SK-N-MC (cell line): ENCODE measurements at regions not wholly inside any gene's neighbourhood (a gene's known extent, or its start where the extent isn't known, plus 50 kb on each side); places are given as distances from the start of the nearest gene placed in this dataset.

Experiments used
- EZH2 ChIP-seq: fragments of 200-600 bp; sonication (generic); IDR thresholded peaks from one replicate; pipeline ENCODE4 v1.6.1; 2017; ENCODE audit warnings: antibody characterized with exemption
- FOXP2 ChIP-seq: optimal IDR thresholded peaks from 2 replicates; pipeline ENCODE3; 2011; ENCODE audit warnings: mild to moderate bottlenecking, moderate library complexity; ENCODE audit not compliant: insufficient read depth; ENCODE audit errors: extremely low read length, control extremely low read depth
- POLR2AphosphoS5 ChIP-seq: IDR thresholded peaks from 2 replicates; pipeline ENCODE4 v1.6.1; 2012; ENCODE audit warnings: mild to moderate bottlenecking, low read depth, low read length, borderline replicate concordance

DNA sequence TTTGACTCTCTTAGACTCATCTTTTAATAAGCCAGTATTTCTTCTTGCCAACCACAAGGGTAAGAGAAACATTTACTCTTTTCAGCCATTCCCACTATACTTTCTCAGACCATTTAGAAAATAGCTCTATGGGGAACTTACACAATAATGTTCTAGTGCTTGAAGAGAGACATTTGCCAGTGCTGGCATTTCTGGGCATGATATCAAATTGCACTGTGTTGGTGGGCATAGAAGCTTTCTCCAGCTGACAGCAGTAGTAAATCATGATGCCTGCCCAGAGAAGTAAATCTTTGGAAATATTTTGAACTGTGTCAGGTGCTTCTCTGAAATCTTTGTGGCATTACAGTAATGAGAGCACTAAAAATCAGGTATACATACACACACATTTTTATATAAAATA lies 346.6 kb downstream of the CBLN2 start:
- TF ChIP-seq POLR2AphosphoS5 (no peak), EZH2 (no peak), FOXP2 (no peak)
